HG03159 (cell line): ENCODE measurements at regions not wholly inside any gene's neighbourhood (a gene's known extent, or its start where the extent isn't known, plus 50 kb on each side); places are given as distances from the start of the nearest gene placed in this dataset.

Experiments
- ATAC-seq: cut with Tn5 transposase; IDR thresholded peaks from one replicate; pipeline ENCODE4 v1.9.1; 2021; ENCODE audit warnings: mild to moderate bottlenecking, moderate library complexity; ENCODE audit not compliant: unreplicated experiment

- ATAC-seq, result no peak
Observed at GRCh38 chr10:125514206-125515162, 168.5 kb downstream of the TEX36 start.

GRCh38 chr10:125513429-125514182, 169.4 kb downstream of the TEX36 start:
- no peak for ATAC-seq

- ATAC-seq, result no peak
Observed at GRCh38 chr10:125510998-125511397, 172.0 kb downstream of the TEX36 start.

GRCh38 chr10:125505648-125506047, 177.3 kb downstream of the TEX36 start:
- no peak for ATAC-seq

GRCh38 chr10:125502276-125502675, 180.7 kb downstream of the TEX36 start:
- no peak for ATAC-seq

GRCh38 chr10:125495386-125495785, 187.6 kb downstream of the TEX36 start:
- ATAC-seq, result no peak

GRCh38 chr10:125494651-125495239, 188.2 kb downstream of the TEX36 start:
- ATAC-seq, result no peak

GRCh38 chr10:125491381-125491780, 191.6 kb downstream of the TEX36 start:
- ATAC-seq, result no peak

GRCh38 chr10:125489731-125490130, 193.2 kb downstream of the TEX36 start:
- no peak for ATAC-seq

GRCh38 chr10:125485665-125486064, 197.3 kb downstream of the TEX36 start:
- no peak for ATAC-seq

- no peak for ATAC-seq
Observed at GRCh38 chr10:125484035-125484732, 198.8 kb downstream of the TEX36 start.

- ATAC-seq, result no peak
Observed at GRCh38 chr10:125482637-125483036, 200.3 kb downstream of the TEX36 start.

- ATAC-seq, result no peak
Observed at GRCh38 chr10:125482108-125482507, 200.9 kb downstream of the TEX36 start.

GRCh38 chr10:125479059-125479458, 203.9 kb downstream of the TEX36 start:
- ATAC-seq, result no peak

GRCh38 chr10:125475815-125476214, 207.1 kb downstream of the TEX36 start:
- ATAC-seq, result no peak

GRCh38 chr10:125473143-125473793, 209.7 kb downstream of the TEX36 start:
- no peak for ATAC-seq

- no peak for ATAC-seq
Observed at GRCh38 chr10:125472010-125472607, 210.9 kb downstream of the TEX36 start.

- no peak for ATAC-seq
Observed at GRCh38 chr10:125468278-125468677, 214.7 kb downstream of the TEX36 start.

GRCh38 chr10:125466685-125467084, 216.3 kb downstream of the TEX36 start:
- no peak for ATAC-seq

- no peak for ATAC-seq
Observed at GRCh38 chr10:125462845-125463244, 220.1 kb downstream of the TEX36 start.
